Neuronal stem cell (in vitro differentiated cells): ENCODE measurements at regions not wholly inside any gene's neighbourhood (a gene's known extent, or its start where the extent isn't known, plus 50 kb on each side); places are given as distances from the start of the nearest gene placed in this dataset.

ENCODE experiments used
- DNase-seq: peaks from one replicate; pipeline ENCODE4 v3.0.0-alpha.2; 2013; ENCODE audit warnings: low spot score
- H2AFZ ChIP-seq: one replicate; pipeline ENCODE4 v1.6.1; 2013; ENCODE audit warnings: mild to moderate bottlenecking, low read length, inconsistent platforms
- H2AK5ac ChIP-seq: 2 replicates; pipeline ENCODE4 v1.6.1; 2013; ENCODE audit warnings: low read depth, mild to moderate bottlenecking, inconsistent platforms, low read length, moderate library complexity, mixed read lengths
- H2BK120ac ChIP-seq: 2 replicates; pipeline ENCODE4 v1.6.1; 2013; ENCODE audit warnings: low read depth, mild to moderate bottlenecking, inconsistent platforms, low read length, moderate library complexity, mixed read lengths
- H2BK12ac ChIP-seq: one replicate; pipeline ENCODE4 v1.6.1; 2013; ENCODE audit warnings: low read length, inconsistent platforms
- H2BK15ac ChIP-seq: 2 replicates; pipeline ENCODE4 v1.6.1; 2013; ENCODE audit warnings: mild to moderate bottlenecking, low read length, inconsistent platforms, mixed read lengths
- H2BK5ac ChIP-seq: one replicate; pipeline ENCODE4 v1.6.1; 2013; ENCODE audit warnings: inconsistent platforms, mild to moderate bottlenecking, low read length, moderate library complexity
- H3K14ac ChIP-seq: one replicate; pipeline ENCODE4 v1.6.1; 2013; ENCODE audit warnings: low read length, inconsistent platforms
- H3K18ac ChIP-seq: 2 replicates; pipeline ENCODE4 v1.6.1; 2013; ENCODE audit warnings: low read length, inconsistent platforms
- H3K23ac ChIP-seq: 2 replicates; pipeline ENCODE4 v1.6.1; 2013; ENCODE audit warnings: low read depth, mild to moderate bottlenecking, mixed read lengths, low read length, inconsistent platforms; ENCODE audit not compliant: poor library complexity
- H3K27ac ChIP-seq: replicated peaks from 3 replicates; pipeline ENCODE4 v1.5.1; 2013; ENCODE audit warnings: low read length, inconsistent platforms
- H3K27me3 ChIP-seq, 3 experiments: 2 replicates each; pipeline ENCODE4 v1.6.1; 2013; ENCODE audit warnings: low read length in 3 of 3, mild to moderate bottlenecking in 2 of 3, inconsistent platforms in 1 of 3, low read depth in 1 of 3, mixed read lengths in 1 of 3, moderate library complexity in 1 of 3; ENCODE audit not compliant: control insufficient read depth in 3 of 3, insufficient read depth in 3 of 3
- H3K36me3 ChIP-seq, 2 donors: replicated peaks in 1 of 2; 2 replicates each; pipeline ENCODE4 v1.6.1; 2013; ENCODE audit warnings: low read length in 2 of 2; ENCODE audit not compliant: control insufficient read depth in 2 of 2, insufficient read depth in 2 of 2
- H3K4ac ChIP-seq: 2 replicates; pipeline ENCODE4 v1.6.1; 2013; ENCODE audit warnings: inconsistent platforms, mild to moderate bottlenecking, low read length, moderate library complexity
- H3K4me1 ChIP-seq, 2 donors: 1 replicate in 1 of 2; 2 replicates in 1 of 2; pipeline ENCODE4 v1.6.1; 2013; ENCODE audit warnings: low read length in 2 of 2, low read depth in 1 of 2; ENCODE audit not compliant: control insufficient read depth in 2 of 2, insufficient read depth in 1 of 2
- H3K4me2 ChIP-seq: one replicate; pipeline ENCODE4 v1.6.1; 2013; ENCODE audit warnings: mild to moderate bottlenecking, low read length, inconsistent platforms; ENCODE audit not compliant: insufficient read depth, poor library complexity, severe bottlenecking
- H3K4me3 ChIP-seq, 2 donors: 2 replicates each; pipeline ENCODE4 v1.5.1; 2013; ENCODE audit warnings: low read length in 2 of 2, mild to moderate bottlenecking in 2 of 2, inconsistent platforms in 1 of 2, moderate library complexity in 1 of 2
- H3K79me1 ChIP-seq: one replicate; pipeline ENCODE4 v1.6.1; 2013; ENCODE audit warnings: low read depth, mild to moderate bottlenecking, inconsistent platforms, low read length, moderate library complexity
- H3K9ac ChIP-seq: one replicate; pipeline ENCODE4 v1.6.1; 2013; ENCODE audit warnings: mild to moderate bottlenecking, low read depth, low read length, inconsistent platforms; ENCODE audit not compliant: poor library complexity
- H3K9me3 ChIP-seq, 2 donors: replicated peaks in 1 of 2; 2 replicates each; pipeline versions ENCODE3 to v1.6.1; 2013; ENCODE audit warnings: low read length in 2 of 2, mild to moderate bottlenecking in 2 of 2, inconsistent platforms in 1 of 2, low read depth in 1 of 2, mixed read lengths in 1 of 2, moderate library complexity in 1 of 2; ENCODE audit not compliant: control insufficient read depth in 2 of 2, insufficient read depth in 1 of 2
- H4K8ac ChIP-seq: one replicate; pipeline ENCODE4 v1.6.1; 2013; ENCODE audit warnings: low read depth, mild to moderate bottlenecking, inconsistent platforms, low read length, moderate library complexity
- H4K91ac ChIP-seq: one replicate; pipeline ENCODE4 v1.6.1; 2013; ENCODE audit warnings: low read length, low read depth, mild to moderate bottlenecking, inconsistent platforms; ENCODE audit not compliant: poor library complexity
- WGBS, 2 donors: extraction: QIAGEN DNeasy Blood & Tissue Kit; methylation state at CpG; one replicate each; pipeline ENCODE4 v1.1.7; 2013; ENCODE audit warnings: missing lambda C conversion rate in 2 of 2, mixed read lengths in 1 of 2; ENCODE audit not compliant: insufficient read length in 2 of 2, insufficient replicate concordance in 1 of 2; ENCODE audit errors: extremely low coverage in 2 of 2; 5-methylcytosine and 5-hydroxymethylcytosine counted together

GRCh38 chr2:173678186-173678585 is 287.0 kb downstream of the SP3 start:
- H3K4me3 ChIP-seq, result no peak overlapping the region
- no peaks in the 10 kb centered on the region for H3K4me1 ChIP-seq
- H3K4ac ChIP-seq, result no peak overlapping the region
- DNase-seq, result no peak
- no peak overlapping the region for H3K23ac ChIP-seq
- no peak overlapping the region for H3K4me2 ChIP-seq
- no peaks in the 10 kb centered on the region for H3K9me3 ChIP-seq
- H4K8ac ChIP-seq, result no peak overlapping the region
- no peak overlapping the region for H3K9ac ChIP-seq
- H2BK12ac ChIP-seq, result no peak overlapping the region
- no peak overlapping the region for H2BK5ac ChIP-seq
- no CpG with 5 or more reads among the region's 1 CpG for WGBS, 2 donors
- no peak overlapping the region for H3K27ac ChIP-seq
- no peak overlapping the region for H2AFZ ChIP-seq
- H2BK120ac ChIP-seq, result no peak overlapping the region
- no peak overlapping the region for H3K18ac ChIP-seq
- H3K36me3 ChIP-seq, result no peaks in the 10 kb centered on the region
- H2AK5ac ChIP-seq, result no peak overlapping the region
- no peaks in the 10 kb centered on the region for H3K27me3 ChIP-seq
- H2BK15ac ChIP-seq, result no peak overlapping the region
- no peak overlapping the region for H3K14ac ChIP-seq
- H3K79me1 ChIP-seq, result no peaks in the 10 kb centered on the region
- H4K91ac ChIP-seq, result no peak overlapping the region

GRCh38 chr2:173680574-173680973 is 284.6 kb downstream of the SP3 start:
- H2BK120ac ChIP-seq, result no peak overlapping the region
- H2BK5ac ChIP-seq, result no peak overlapping the region
- no peak for DNase-seq
- no peak overlapping the region for H3K18ac ChIP-seq
- H3K9me3 ChIP-seq, result no peaks in the 10 kb centered on the region
- no peak overlapping the region for H2BK12ac ChIP-seq
- H3K4me2 ChIP-seq, result no peak overlapping the region
- no peak overlapping the region for H3K14ac ChIP-seq
- H3K4me1 ChIP-seq, result peaks cover 0 to 8% of the 10 kb centered on the region in 2 donors
- H2AFZ ChIP-seq, result no peak overlapping the region
- no CpG with 5 or more reads among the region's 3 CpGs for whole genome bisulfite sequencing, 2 donors
- no peaks in the 10 kb centered on the region for H3K27me3 ChIP-seq
- no peak overlapping the region for H4K8ac ChIP-seq
- no peak overlapping the region for H3K4ac ChIP-seq
- H2AK5ac ChIP-seq, result no peak overlapping the region
- H3K23ac ChIP-seq, result no peak overlapping the region
- H4K91ac ChIP-seq, result no peak overlapping the region
- H3K79me1 ChIP-seq, result no peaks in the 10 kb centered on the region
- no peak overlapping the region for H3K27ac ChIP-seq
- H3K4me3 ChIP-seq, result no peak overlapping the region
- no peak overlapping the region for H2BK15ac ChIP-seq
- H3K36me3 ChIP-seq, result no peaks in the 10 kb centered on the region
- no peak overlapping the region for H3K9ac ChIP-seq

- no peak overlapping the region for H4K8ac ChIP-seq
- no peak overlapping the region for H3K4me2 ChIP-seq
- H2AFZ ChIP-seq, result no peak overlapping the region
- no peak overlapping the region for H2BK15ac ChIP-seq
- H3K4me1 ChIP-seq, result peaks cover 0 to 8% of the 10 kb centered on the region in 2 donors
- DNase-seq, result no peak
- no peak overlapping the region for H3K23ac ChIP-seq
- H3K9ac ChIP-seq, result no peak overlapping the region
- no peak overlapping the region for H3K27ac ChIP-seq
- H3K4me3 ChIP-seq, result no peak overlapping the region
- H2BK12ac ChIP-seq, result no peak overlapping the region
- H3K14ac ChIP-seq, result no peak overlapping the region
- H4K91ac ChIP-seq, result no peak overlapping the region
- H3K9me3 ChIP-seq, result no peaks in the 10 kb centered on the region
- H2BK5ac ChIP-seq, result no peak overlapping the region
- WGBS, 2 donors, result no CpG with 5 or more reads among the region's 4 CpGs
- no peaks in the 10 kb centered on the region for H3K79me1 ChIP-seq
- no peaks in the 10 kb centered on the region for H3K36me3 ChIP-seq
- H2BK120ac ChIP-seq, result no peak overlapping the region
- H2AK5ac ChIP-seq, result no peak overlapping the region
- H3K18ac ChIP-seq, result no peak overlapping the region
- H3K4ac ChIP-seq, result no peak overlapping the region
- no peaks in the 10 kb centered on the region for H3K27me3 ChIP-seq
Observed at GRCh38 chr2:173681881-173682650, 283.1 kb downstream of the SP3 start.

GRCh38 chr2:173684896-173685459 is 280.2 kb downstream of the SP3 start:
- Histone ChIP-seq H2BK5ac (no peak overlapping the region), H3K23ac (no peak overlapping the region), H2BK12ac (no peak overlapping the region), H3K9me3 (no peaks in the 10 kb centered on the region), H3K4me2 (no peak overlapping the region), H3K36me3 (no peaks in the 10 kb centered on the region), H2BK15ac (no peak overlapping the region), H2AK5ac (no peak overlapping the region), H3K14ac (no peak overlapping the region), H3K79me1 (no peaks in the 10 kb centered on the region), H4K91ac (no peak overlapping the region), H3K18ac (peak overlapping the region; percentile 58), H3K4me3 (no peak overlapping the region), H3K9ac (no peak overlapping the region), H3K27ac (no peak overlapping the region), H4K8ac (no peak overlapping the region), H2BK120ac (no peak overlapping the region), H3K27me3 (no peaks in the 10 kb centered on the region), H2AFZ (peak overlapping the region; percentile 58), H3K4ac (no peak overlapping the region), H3K4me1 (peaks cover 0 to 8% of the 10 kb centered on the region in 2 donors)
- no peak for DNase-seq
- WGBS, 2 donors, result no CpG with 5 or more reads among the region's 6 CpGs
